Fibroblast of mammary gland (primary cell): ENCODE measurements at regions not wholly inside any gene's neighbourhood (a gene's known extent, or its start where the extent isn't known, plus 50 kb on each side); places are given as distances from the start of the nearest gene placed in this dataset.

ENCODE experiments used
- DNase-seq: peaks from one replicate; pipeline ENCODE4 v3.0.0-alpha.2; 2010; ENCODE audit warnings: low read depth
- H3K4me3 ChIP-seq: 2 replicates; pipeline ENCODE4 v1.5.1; 2011; ENCODE audit warnings: low read depth, mild to moderate bottlenecking, low read length, moderate library complexity; ENCODE audit not compliant: control insufficient read depth
- CTCF ChIP-seq: conservative IDR thresholded peaks from 2 replicates; pipeline ENCODE4 v1.5.1; 2011; ENCODE audit warnings: low read depth, low read length, inconsistent platforms; ENCODE audit not compliant: control insufficient read depth, insufficient read depth

GRCh38 chr7:67809586-67809985, 813.0 kb downstream of the TYW1 start:
- no peak for TF ChIP-seq CTCF
- no peak overlapping the region for H3K4me3 ChIP-seq
- DNase-seq: peak; percentile 54

- DNase-seq: no peak
- no peak for TF ChIP-seq CTCF
- no peak overlapping the region for H3K4me3 ChIP-seq
Observed at GRCh38 chr7:67813621-67814292, 817.1 kb downstream of the TYW1 start.

DNA sequence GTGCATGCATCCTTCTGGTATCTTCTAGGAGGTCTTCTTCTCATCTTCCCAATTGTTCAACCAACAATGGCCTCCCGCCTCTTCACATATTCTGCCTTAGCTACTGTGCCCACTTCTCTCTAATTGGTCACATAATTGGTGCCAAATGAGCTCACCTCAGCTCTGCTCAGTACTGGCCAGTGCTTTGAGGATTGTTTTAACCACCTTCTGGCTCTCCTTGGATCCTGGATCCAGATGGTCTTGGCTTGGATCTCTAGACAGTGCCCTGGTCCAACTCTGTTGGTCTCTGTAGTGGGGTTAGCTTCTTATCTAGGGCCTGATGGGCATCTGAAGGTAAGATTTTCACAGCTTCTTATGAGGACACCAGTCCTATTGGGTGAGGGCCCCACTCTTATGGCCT, 820.8 kb downstream of the TYW1 start:
- no peak for DNase-seq
- TF ChIP-seq CTCF: no peak
- H3K4me3 ChIP-seq: no peak overlapping the region

- no peak overlapping the region for H3K4me3 ChIP-seq
- peak; percentile 92 for DNase-seq
- TF ChIP-seq CTCF: no peak
Observed at GRCh38 chr7:67821116-67821515, 824.5 kb downstream of the TYW1 start.

- peak; percentile 89 for DNase-seq
- TF ChIP-seq CTCF: no peak
- H3K4me3 ChIP-seq: no peak overlapping the region
Observed at GRCh38 chr7:67823345-67823744, 826.7 kb downstream of the TYW1 start.

DNA sequence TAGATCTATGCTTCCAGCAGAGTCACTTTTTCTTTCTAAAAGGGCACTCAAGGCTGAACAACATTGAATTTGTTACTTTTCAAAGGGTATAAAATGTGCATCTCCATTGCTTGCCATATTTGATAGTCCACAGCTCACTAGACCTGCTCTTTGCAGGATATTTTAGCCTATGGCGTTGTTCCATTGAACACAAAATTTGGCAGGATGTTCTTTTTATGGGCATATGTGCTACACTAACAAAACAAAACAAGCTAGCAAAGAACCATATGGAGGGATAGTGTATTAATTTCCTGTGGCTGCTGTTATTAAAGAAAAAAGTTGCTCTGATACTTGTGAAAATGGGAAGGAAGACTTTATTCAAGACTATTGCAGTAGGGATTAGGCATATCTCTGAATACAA, 828.7 kb downstream of the TYW1 start:
- H3K4me3 ChIP-seq: no peak overlapping the region
- no peak for DNase-seq
- TF ChIP-seq CTCF: no peak

DNA sequence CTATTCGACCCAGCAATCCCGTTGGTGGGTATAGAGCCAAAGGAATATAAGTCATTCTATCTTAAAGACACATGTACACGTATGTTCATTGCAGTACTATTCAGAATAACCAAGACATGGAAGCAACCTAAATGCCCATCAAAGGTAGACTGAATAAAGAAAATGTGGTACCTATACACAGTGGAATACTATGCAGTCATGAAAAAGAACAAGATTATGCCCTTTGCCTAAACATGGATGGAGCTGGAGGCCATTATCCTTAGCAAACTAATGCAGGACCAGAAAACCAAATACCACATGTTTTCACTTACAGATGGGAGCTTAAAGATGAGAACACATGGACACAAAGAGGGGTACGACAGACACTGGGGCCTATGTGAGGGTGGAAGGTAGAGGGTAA, 845.3 kb downstream of the TYW1 start:
- no peak for DNase-seq
- TF ChIP-seq CTCF: no peak

More for the DNA sequence above, 845.3 kb downstream of the TYW1 start:
- no peak overlapping the region for H3K4me3 ChIP-seq
